H9 (cell line): ENCODE measurements at regions not wholly inside any gene's neighbourhood (a gene's known extent, or its start where the extent isn't known, plus 50 kb on each side); places are given as distances from the start of the nearest gene placed in this dataset.

Source experiments
- DNase-seq: peaks from one replicate; pipeline ENCODE4 v3.0.0-alpha.2; 2017
- H2AFZ ChIP-seq: one replicate; pipeline ENCODE4 v1.6.1; 2013; ENCODE audit warnings: mild to moderate bottlenecking, low read length, control low read depth, moderate library complexity
- H2AK5ac ChIP-seq: 2 replicates; pipeline ENCODE4 v1.6.1; 2013; ENCODE audit warnings: low read length, control low read depth, mixed read lengths; ENCODE audit not compliant: insufficient read length
- H2BK120ac ChIP-seq: one replicate; pipeline ENCODE4 v1.6.1; 2013; ENCODE audit warnings: low read depth, mild to moderate bottlenecking, low read length, control low read depth, inconsistent platforms; ENCODE audit not compliant: poor library complexity, severe bottlenecking
- H2BK12ac ChIP-seq: 2 replicates; pipeline ENCODE4 v1.6.1; 2013; ENCODE audit warnings: low read length, control low read depth, mixed read lengths, low read depth; ENCODE audit not compliant: insufficient read length
- H2BK15ac ChIP-seq: 2 replicates; pipeline ENCODE4 v1.6.1; 2013; ENCODE audit warnings: low read depth, low read length, control low read depth
- H2BK20ac ChIP-seq: one replicate; pipeline ENCODE4 v1.6.1; 2013; ENCODE audit warnings: low read depth, mild to moderate bottlenecking, low read length, control low read depth, inconsistent platforms; ENCODE audit not compliant: poor library complexity, severe bottlenecking
- H2BK5ac ChIP-seq: 2 replicates; pipeline ENCODE4 v1.6.1; 2013; ENCODE audit warnings: low read length, control low read depth, mixed read lengths; ENCODE audit not compliant: insufficient read length
- H3K14ac ChIP-seq: 2 replicates; pipeline ENCODE4 v1.6.1; 2013; ENCODE audit warnings: low read length, control low read depth; ENCODE audit not compliant: insufficient read depth
- H3K18ac ChIP-seq: 2 replicates; pipeline ENCODE4 v1.6.1; 2013; ENCODE audit warnings: low read depth, mild to moderate bottlenecking, mixed read lengths, low read length, control low read depth; ENCODE audit not compliant: insufficient read length
- H3K23ac ChIP-seq: 2 replicates; pipeline ENCODE4 v1.6.1; 2013; ENCODE audit warnings: low read length, control low read depth, mixed read lengths, low read depth; ENCODE audit not compliant: insufficient read length
- H3K23me2 ChIP-seq: 2 replicates; pipeline ENCODE4 v1.6.1; 2013; ENCODE audit warnings: low read depth, mild to moderate bottlenecking, mixed read lengths, low read length, control low read depth; ENCODE audit not compliant: insufficient read length, poor library complexity, severe bottlenecking
- H3K27ac ChIP-seq: 2 replicates; pipeline ENCODE4 v1.5.1; 2013; ENCODE audit warnings: low read length, control low read depth, mixed read lengths, low read depth; ENCODE audit not compliant: insufficient read length
- H3K27me3 ChIP-seq: 2 replicates; pipeline ENCODE4 v1.6.1; 2013; ENCODE audit warnings: low read length, control low read depth, inconsistent platforms; ENCODE audit not compliant: insufficient read depth
- H3K4ac ChIP-seq: 2 replicates; pipeline ENCODE4 v1.6.1; 2013; ENCODE audit warnings: low read depth, mild to moderate bottlenecking, control low read depth, inconsistent platforms, low read length, moderate library complexity
- H3K4me1 ChIP-seq: 2 replicates; pipeline ENCODE4 v1.6.1; 2013; ENCODE audit warnings: low read length, control low read depth, inconsistent platforms; ENCODE audit not compliant: insufficient read depth
- H3K4me2 ChIP-seq: 2 replicates; pipeline ENCODE4 v1.6.1; 2013; ENCODE audit warnings: low read length, control low read depth, mixed read lengths; ENCODE audit not compliant: insufficient read length, insufficient read depth
- H3K56ac ChIP-seq: 2 replicates; pipeline ENCODE4 v1.6.1; 2013; ENCODE audit warnings: low read depth, mild to moderate bottlenecking, mixed read lengths, low read length, control low read depth; ENCODE audit not compliant: insufficient read length
- H3K79me1 ChIP-seq: 2 replicates; pipeline ENCODE4 v1.6.1; 2013; ENCODE audit warnings: low read depth, mild to moderate bottlenecking, moderate library complexity, low read length, control low read depth, inconsistent platforms; ENCODE audit not compliant: insufficient read depth, poor library complexity, severe bottlenecking
- H3K79me2 ChIP-seq: 2 replicates; pipeline ENCODE4 v1.6.1; 2013; ENCODE audit warnings: low read length, control low read depth, inconsistent platforms; ENCODE audit not compliant: insufficient read depth
- H3K9ac ChIP-seq: 2 replicates; pipeline ENCODE4 v1.6.1; 2013; ENCODE audit warnings: low read length, control low read depth, mixed read lengths; ENCODE audit not compliant: insufficient read length; ENCODE audit errors: extremely low read depth
- H3K9me3 ChIP-seq: one replicate; pipeline ENCODE4 v1.6.1; 2013; ENCODE audit warnings: low read depth, low read length, inconsistent platforms; ENCODE audit not compliant: control insufficient read depth
- H3T11ph ChIP-seq: one replicate; pipeline ENCODE4 v1.6.1; 2013; ENCODE audit warnings: mild to moderate bottlenecking, low read length, control low read depth, inconsistent platforms
- H4K20me1 ChIP-seq: one replicate; pipeline ENCODE4 v1.6.1; 2013; ENCODE audit not compliant: control insufficient read depth, insufficient read length, insufficient read depth
- H4K5ac ChIP-seq: 2 replicates; pipeline ENCODE4 v1.6.1; 2013; ENCODE audit warnings: low read depth, mild to moderate bottlenecking, mixed read lengths, low read length, control low read depth; ENCODE audit not compliant: insufficient read length
- H4K8ac ChIP-seq: replicated peaks from 2 replicates; pipeline ENCODE4 v1.6.1; 2013; ENCODE audit warnings: low read length, control low read depth, mixed read lengths, low read depth; ENCODE audit not compliant: insufficient read length
- H4K91ac ChIP-seq: 2 replicates; pipeline ENCODE4 v1.6.1; 2013; ENCODE audit warnings: low read depth, mild to moderate bottlenecking, moderate library complexity, mixed read lengths, low read length, control low read depth; ENCODE audit not compliant: insufficient read length
- H3K27ac Mint-ChIP-seq, 3 experiments: 2 replicates in 2 of 3; 3 replicates in 1 of 3; pipeline ENCODE4 v1.8.0; 2020 to 2021; ENCODE audit warnings: mixed read lengths in 3 of 3, mild to moderate bottlenecking in 1 of 3, moderate library complexity in 1 of 3
- H3K27me3 Mint-ChIP-seq: 2 replicates; pipeline ENCODE4 v1.8.0; 2021; ENCODE audit warnings: low read depth, mild to moderate bottlenecking, moderate library complexity, mixed read lengths
- H3K36me3 Mint-ChIP-seq, 3 experiments: 2 replicates in 2 of 3; 3 replicates in 1 of 3; pipeline ENCODE4 v1.8.0; 2020 to 2021; ENCODE audit warnings: low read depth in 3 of 3, mixed read lengths in 3 of 3; ENCODE audit not compliant: insufficient read depth in 1 of 3
- H3K4me1 Mint-ChIP-seq, 2 experiments: 2 replicates each; pipeline ENCODE4 v1.8.0; 2020; ENCODE audit warnings: mixed read lengths in 2 of 2
- H3K4me3 Mint-ChIP-seq, 2 experiments: 2 replicates in 1 of 2; 3 replicates in 1 of 2; pipeline ENCODE4 v1.8.0; 2020 to 2021; ENCODE audit warnings: mild to moderate bottlenecking in 2 of 2, mixed read lengths in 2 of 2, moderate library complexity in 1 of 2
- H3K9me3 Mint-ChIP-seq, 2 experiments: 2 replicates in 1 of 2; 3 replicates in 1 of 2; pipeline ENCODE4 v1.8.0; 2020; ENCODE audit warnings: mild to moderate bottlenecking in 2 of 2, mixed read lengths in 2 of 2, moderate library complexity in 1 of 2
- CTCF ChIP-seq: fragments of 200-600 bp; sonication (generic); conservative IDR thresholded peaks from 3 replicates; pipeline ENCODE4 v1.8.0; 2021; ENCODE audit warnings: antibody characterized with exemption, mild to moderate bottlenecking

GRCh38 chr2:114274957-114275356 lies 167.5 kb upstream of the DPP10 start:
- Mint-ChIP-seq H3K4me3 (no peak overlapping the region), H3K9me3 (peaks cover 15 to 17% of the 10 kb centered on the region in 2 experiments), H3K27ac (no peak overlapping the region), H3K36me3 (peaks cover 7 to 14% (median 13%) of the 10 kb centered on the region in 3 experiments), H3K4me1 (no peaks in the 10 kb centered on the region), H3K27me3 (no peaks in the 10 kb centered on the region)
- Histone ChIP-seq H3K4me2 (no peak overlapping the region), H3K23ac (no peak overlapping the region), H3K56ac (no peak overlapping the region), H3K23me2 (no peaks in the 10 kb centered on the region), H3K4ac (no peak overlapping the region), H3K9me3 (no peaks in the 10 kb centered on the region), H2BK12ac (no peak overlapping the region), H4K20me1 (no peaks in the 10 kb centered on the region), H2BK20ac (no peak overlapping the region), H4K91ac (no peak overlapping the region), H2BK120ac (no peak overlapping the region), H3K79me1 (no peaks in the 10 kb centered on the region), H4K5ac (no peak overlapping the region), H3K18ac (no peak overlapping the region), H3K9ac (no peak overlapping the region), H3K27me3 (no peaks in the 10 kb centered on the region), H3K14ac (no peak overlapping the region), H3K79me2 (no peaks in the 10 kb centered on the region), H2AK5ac (no peak overlapping the region), H3K4me1 (no peaks in the 10 kb centered on the region), H3T11ph (no peak overlapping the region), H2BK5ac (no peak overlapping the region), H2BK15ac (no peak overlapping the region), H3K27ac (no peak overlapping the region), H2AFZ (no peak overlapping the region), H4K8ac (no peak overlapping the region)
- no peak for DNase-seq
- TF ChIP-seq CTCF: no peak
